IMR-90 (cell line): ENCODE measurements at regions not wholly inside any gene's neighbourhood (a gene's known extent, or its start where the extent isn't known, plus 50 kb on each side); places are given as distances from the start of the nearest gene placed in this dataset.

Experiments
- ATAC-seq: fragments of 200-7000 bp; cut with Tn5 transposase; 2 replicates; pipeline ENCODE4 v1.9.1; 2020; ENCODE audit warnings: low read depth, mild to moderate bottlenecking, moderate library complexity
- BruUV-seq: library from RNA; stranded (reverse); fragments of 400-500 nt; replicated peaks from 2 replicates; lab custom pipeline; 2021; lab: Mats Ljungman, UMichigan
- CTCF ChIA-PET: fragments of 300-600 bp; formaldehyde crosslinking; extraction: SDS; loops from one replicate; lab custom pipeline; 2021; ENCODE audit warnings: antibody characterized with exemption; lab: Yijun Ruan, JAX
- POLR2A ChIA-PET: fragments of 300-600 bp; sonication (Branson Sonifier 250); formaldehyde crosslinking; loops from one replicate; lab custom pipeline; 2022; ENCODE audit warnings: antibody characterized with exemption; ENCODE audit not compliant: unreplicated experiment; lab: Charles Lee
- DNase-seq: peaks from one replicate; pipeline ENCODE4 v3.0.0; 2013
- H2AFZ ChIP-seq: replicated peaks from 2 replicates; pipeline ENCODE3; 2013; ENCODE audit warnings: low read length, mild to moderate bottlenecking; ENCODE audit not compliant: poor library complexity
- H2AK5ac ChIP-seq: 2 replicates; pipeline ENCODE4 v1.6.1; 2013; ENCODE audit warnings: low read depth, low read length, inconsistent platforms
- H2AK9ac ChIP-seq: replicated peaks from 2 replicates; pipeline ENCODE3; 2013; ENCODE audit warnings: mild to moderate bottlenecking, low read depth, low read length, moderate library complexity; ENCODE audit not compliant: poor library complexity
- H2BK120ac ChIP-seq: 2 replicates; pipeline ENCODE4 v1.6.1; 2013; ENCODE audit warnings: low read depth, low read length, inconsistent platforms
- H2BK15ac ChIP-seq: 3 replicates; pipeline ENCODE4 v1.6.1; 2013; ENCODE audit warnings: low read depth, low read length, inconsistent platforms
- H2BK20ac ChIP-seq: 2 replicates; pipeline ENCODE4 v1.6.1; 2013; ENCODE audit warnings: low read depth, mild to moderate bottlenecking, inconsistent platforms, low read length, moderate library complexity
- H2BK5ac ChIP-seq: 2 replicates; pipeline ENCODE4 v1.6.1; 2013; ENCODE audit warnings: mild to moderate bottlenecking, low read depth, low read length, inconsistent platforms; ENCODE audit not compliant: poor library complexity, severe bottlenecking
- H3K14ac ChIP-seq: replicated peaks from 2 replicates; pipeline ENCODE4 v1.6.1; 2013; ENCODE audit warnings: low read depth, low read length, inconsistent platforms
- H3K18ac ChIP-seq: 2 replicates; pipeline ENCODE4 v1.6.1; 2013; ENCODE audit warnings: low read depth, low read length, control low read depth
- H3K23ac ChIP-seq: 2 replicates; pipeline ENCODE4 v1.6.1; 2013; ENCODE audit warnings: low read depth, low read length, inconsistent platforms
- H3K27ac ChIP-seq: 2 replicates; pipeline ENCODE4 v1.5.1; 2013; ENCODE audit warnings: mild to moderate bottlenecking, control low read depth, low read length; ENCODE audit not compliant: insufficient read depth
- H3K27me3 ChIP-seq: 2 replicates; pipeline ENCODE4 v1.6.1; 2013; ENCODE audit warnings: low read length; ENCODE audit not compliant: control insufficient read depth, insufficient read depth
- H3K36me3 ChIP-seq: 2 replicates; pipeline ENCODE4 v1.6.1; 2013; ENCODE audit warnings: low read length, mixed read lengths; ENCODE audit not compliant: control insufficient read depth, insufficient read depth
- H3K4ac ChIP-seq: 2 replicates; pipeline ENCODE4 v1.6.1; 2013; ENCODE audit warnings: low read depth, low read length, inconsistent platforms
- H3K4me1 ChIP-seq: 2 replicates; pipeline ENCODE4 v1.6.1; 2013; ENCODE audit warnings: low read length, mixed read lengths; ENCODE audit not compliant: control insufficient read depth, insufficient read depth
- H3K4me2 ChIP-seq: 2 replicates; pipeline ENCODE4 v1.6.1; 2013; ENCODE audit warnings: low read depth, mild to moderate bottlenecking, control low read depth, low read length, moderate library complexity
- H3K4me3 ChIP-seq: 2 replicates; pipeline ENCODE4 v1.5.1; 2013; ENCODE audit warnings: low read depth, mild to moderate bottlenecking, control low read depth, low read length, moderate library complexity; ENCODE audit not compliant: insufficient read depth
- H3K56ac ChIP-seq: 2 replicates; pipeline ENCODE4 v1.6.1; 2013; ENCODE audit warnings: low read length, inconsistent platforms; ENCODE audit not compliant: insufficient read depth; ENCODE audit errors: extremely low read depth
- H3K79me1 ChIP-seq, 2 experiments: 2 replicates each; pipeline ENCODE4 v1.6.1; 2013; ENCODE audit warnings: low read length in 2 of 2, inconsistent platforms in 1 of 2, low read depth in 1 of 2
- H3K9ac ChIP-seq: 2 replicates; pipeline ENCODE4 v1.6.1; 2013; ENCODE audit warnings: low read depth, low read length, control low read depth
- H3K9me1 ChIP-seq: 2 replicates; pipeline ENCODE4 v1.6.1; 2013; ENCODE audit warnings: low read length, inconsistent platforms; ENCODE audit not compliant: insufficient read depth
- H3K9me3 ChIP-seq: 2 replicates; pipeline ENCODE4 v1.6.1; 2013; ENCODE audit warnings: low read length; ENCODE audit not compliant: control insufficient read depth, insufficient read depth
- H4K20me1 ChIP-seq: 2 replicates; pipeline ENCODE4 v1.6.1; 2013; ENCODE audit warnings: low read length, inconsistent platforms; ENCODE audit not compliant: insufficient read depth
- H4K5ac ChIP-seq: 2 replicates; pipeline ENCODE4 v1.6.1; 2013; ENCODE audit warnings: mild to moderate bottlenecking, low read depth, low read length, control low read depth
- H4K8ac ChIP-seq, 2 experiments: 2 replicates each; pipeline ENCODE4 v1.6.1; 2013; ENCODE audit warnings: low read depth in 2 of 2, low read length in 2 of 2, control low read depth in 1 of 2, inconsistent platforms in 1 of 2
- H4K91ac ChIP-seq: 2 replicates; pipeline ENCODE4 v1.6.1; 2013; ENCODE audit warnings: low read depth, low read length, inconsistent platforms; ENCODE audit not compliant: insufficient read depth
- MAFK ChIP-seq: IDR thresholded peaks from 2 replicates; pipeline ENCODE4 v1.6.1; 2012; ENCODE audit warnings: low read depth, low read length, improper control_type of control experiment
- WGBS, 2 experiments: methylation state at CpG; one replicate each; pipeline versions ENCODE4 v1.1.5 to v1.1.7; 2013; ENCODE audit warnings: missing lambda C conversion rate in 2 of 2; ENCODE audit not compliant: insufficient read length in 1 of 2; ENCODE audit errors: extremely low coverage in 2 of 2; 5-methylcytosine and 5-hydroxymethylcytosine counted together
- dilution Hi-C: fragments of 300-500 bp; cut with HindIII; formaldehyde crosslinking; loops from one replicate; pipeline ENCODE4 v1.14.3; 2018; ENCODE audit warnings: low sequenced_read_pairs; ENCODE audit not compliant: unreplicated experiment
- in situ Hi-C: fragments of 300-500 bp; cut with MboI; formaldehyde crosslinking; loops from 3 replicates; pipeline ENCODE4 v1.14.3; 2019; ENCODE audit warnings: low sequenced_read_pairs, inconsistent platforms, mixed read lengths
- intact Hi-C: fragments of 100-400 bp; cut with micrococcal nuclease; formaldehyde crosslinking; loops from 2 replicates; pipeline ENCODE4 v1.10.0; 2022

DNA sequence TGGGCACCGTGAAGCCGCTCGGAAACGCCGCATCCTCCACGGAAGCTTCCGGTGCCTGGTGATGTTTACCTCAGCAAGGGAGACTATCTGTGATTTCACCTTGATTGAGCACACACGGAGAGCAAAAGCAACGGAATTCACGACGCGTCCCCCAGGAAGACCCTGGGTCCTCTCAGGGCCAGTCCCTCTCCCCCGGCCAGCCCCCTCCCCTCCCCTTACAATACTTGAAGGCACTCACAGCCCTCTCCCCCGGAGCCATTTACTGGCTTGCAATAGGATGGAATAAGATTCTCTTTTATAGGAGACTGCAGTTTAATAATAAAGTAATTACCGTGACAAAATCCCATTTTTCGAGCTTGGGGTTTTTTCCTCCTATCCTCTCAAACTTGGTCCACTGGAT lies 104.7 kb downstream of the ENGASE start:
- intact Hi-C loops: no loop called here
- H3K4ac ChIP-seq: no peak overlapping the region

More for the DNA sequence above, 104.7 kb downstream of the ENGASE start:
- no peaks in the 10 kb centered on the region for H3K79me1 ChIP-seq
- H2BK120ac ChIP-seq: no peak overlapping the region
- H3K9ac ChIP-seq: no peak overlapping the region
- no peak overlapping the region for H3K56ac ChIP-seq
- H3K23ac ChIP-seq: no peak overlapping the region
- H3K27me3 ChIP-seq: peaks cover 41% of the 10 kb centered on the region
- H2AFZ ChIP-seq: no peak overlapping the region
- no peak overlapping the region for H4K91ac ChIP-seq
- in situ Hi-C loops (no loop called here), dilution Hi-C loops (no loop called here)
- H3K4me2 ChIP-seq: no peak overlapping the region
- DNase-seq: no peak
- no TSS peak for BruUV-seq
- H3K4me1 ChIP-seq: no peaks in the 10 kb centered on the region
- H3K27ac ChIP-seq: no peak overlapping the region
- H2BK20ac ChIP-seq: no peak overlapping the region
- no peak overlapping the region for H4K8ac ChIP-seq
- H3K18ac ChIP-seq: no peak overlapping the region
- no peak overlapping the region for H4K5ac ChIP-seq
- TF ChIP-seq MAFK: no peak
- H2AK9ac ChIP-seq: no peak overlapping the region
- POLR2A ChIA-PET: no interaction called here
- no peak for ATAC-seq
- no peak overlapping the region for H2BK5ac ChIP-seq
- CTCF ChIA-PET: interaction anchor here (0.5 kb wide), 1 partner anchor 19 kb away, joined by 4 read pairs; no protein-coding TSS in a partner anchor
- no CpG with 5 or more reads among the region's 16 CpGs for WGBS, 2 experiments
- no peak overlapping the region for H2AK5ac ChIP-seq
- no peaks in the 10 kb centered on the region for H3K36me3 ChIP-seq
- 0 out of 2 replicates have a peak, but pooled peaks cover 3% of the 10 kb centered on the region for H3K9me1 ChIP-seq
- no peaks in the 10 kb centered on the region for H4K20me1 ChIP-seq
- H3K9me3 ChIP-seq: no peaks in the 10 kb centered on the region
- H3K14ac ChIP-seq: no peak overlapping the region
- H2BK15ac ChIP-seq: no peak overlapping the region
- H3K4me3 ChIP-seq: no peak overlapping the region
